ENCODE measurements at regions not wholly inside any gene's neighbourhood (a gene's known extent, or its start where the extent isn't known, plus 50 kb on each side); places are given as distances from the start of the nearest gene placed in this dataset.

GRCh38 chr6:17211101-17211500, 70.1 kb upstream of the RBM24 start:
- no peak for TF ChIP-seq RAD21 (IDR thresholded peaks at IDR 0.05; ENCODE audit: low read length)
- TF ChIP-seq, protein P1, sequence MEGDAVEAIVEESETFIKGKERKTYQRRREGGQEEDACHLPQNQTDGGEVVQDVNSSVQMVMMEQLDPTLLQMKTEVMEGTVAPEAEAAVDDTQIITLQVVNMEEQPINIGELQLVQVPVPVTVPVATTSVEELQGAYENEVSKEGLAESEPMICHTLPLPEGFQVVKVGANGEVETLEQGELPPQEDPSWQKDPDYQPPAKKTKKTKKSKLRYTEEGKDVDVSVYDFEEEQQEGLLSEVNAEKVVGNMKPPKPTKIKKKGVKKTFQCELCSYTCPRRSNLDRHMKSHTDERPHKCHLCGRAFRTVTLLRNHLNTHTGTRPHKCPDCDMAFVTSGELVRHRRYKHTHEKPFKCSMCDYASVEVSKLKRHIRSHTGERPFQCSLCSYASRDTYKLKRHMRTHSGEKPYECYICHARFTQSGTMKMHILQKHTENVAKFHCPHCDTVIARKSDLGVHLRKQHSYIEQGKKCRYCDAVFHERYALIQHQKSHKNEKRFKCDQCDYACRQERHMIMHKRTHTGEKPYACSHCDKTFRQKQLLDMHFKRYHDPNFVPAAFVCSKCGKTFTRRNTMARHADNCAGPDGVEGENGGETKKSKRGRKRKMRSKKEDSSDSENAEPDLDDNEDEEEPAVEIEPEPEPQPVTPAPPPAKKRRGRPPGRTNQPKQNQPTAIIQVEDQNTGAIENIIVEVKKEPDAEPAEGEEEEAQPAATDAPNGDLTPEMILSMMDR (conservative IDR thresholded peaks at IDR 0.05; ENCODE audit: low read depth, low read length), result no peak
- no peak for TF ChIP-seq POLR2A (IDR thresholded peaks at IDR 0.05; ENCODE audit: low read depth, low read length)
